ENCODE measurements at regions not wholly inside any gene's neighbourhood (a gene's known extent, or its start where the extent isn't known, plus 50 kb on each side); places are given as distances from the start of the nearest gene placed in this dataset.

DNA sequence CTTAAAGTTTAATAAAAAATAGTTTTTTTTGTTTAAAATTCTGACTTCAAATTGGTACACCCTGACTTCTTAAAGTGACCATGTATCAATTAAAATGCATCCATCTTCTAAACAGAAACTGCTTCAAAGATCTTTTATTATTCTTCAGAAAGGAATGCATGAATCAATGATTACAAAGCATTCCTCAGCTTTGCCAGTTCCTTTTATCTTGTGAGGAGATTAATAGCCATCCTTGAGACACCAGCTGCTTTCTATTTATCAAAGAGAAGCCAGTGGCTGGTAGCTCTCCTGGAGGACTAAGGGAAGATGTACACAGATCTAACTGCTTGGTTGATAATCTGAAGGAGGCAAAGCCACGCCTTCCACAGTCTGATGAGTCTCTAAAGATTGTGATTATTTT lies 2222.5 kb downstream of the LRRC4C start:
- Histone ChIP-seq H3K14ac (ENCODE audit: insufficient read depth, low read length) (no peak overlapping the region), H2BK5ac (ENCODE audit: insufficient read length, low read length) (no peak overlapping the region), H2AFZ (ENCODE audit: low read length) (no peak overlapping the region), H3K18ac (ENCODE audit: insufficient read length, low read depth, low read length) (no peak overlapping the region), H3K23me2 (ENCODE audit: insufficient read length, low read depth, low read length, poor library complexity, severe bottlenecking) (no peaks in the 10 kb centered on the region), H3K27me3 (ENCODE audit: insufficient read depth, low read length) (no peaks in the 10 kb centered on the region), H2BK15ac (ENCODE audit: low read depth, low read length) (no peak overlapping the region), H2BK12ac (ENCODE audit: insufficient read length, low read depth, low read length) (no peak overlapping the region), H3K4me1 (ENCODE audit: insufficient read depth, low read length) (no peaks in the 10 kb centered on the region), H4K5ac (ENCODE audit: insufficient read length, low read depth, low read length) (no peak overlapping the region), H3K27ac (ENCODE audit: insufficient read length, low read depth, low read length) (no peak overlapping the region), H3K79me1 (ENCODE audit: insufficient read depth, low read depth, low read length, poor library complexity, severe bottlenecking) (no peaks in the 10 kb centered on the region), H3K56ac (ENCODE audit: insufficient read length, low read depth, low read length) (no peak overlapping the region), H3K4me2 (ENCODE audit: insufficient read depth, insufficient read length, low read length) (no peak overlapping the region), H2BK20ac (ENCODE audit: low read depth, low read length, poor library complexity, severe bottlenecking) (no peak overlapping the region), H4K8ac (replicated peaks; ENCODE audit: insufficient read length, low read depth, low read length) (no peak overlapping the region), H3T11ph (ENCODE audit: low read length) (no peak overlapping the region), H4K20me1 (ENCODE audit: control insufficient read depth, insufficient read depth, insufficient read length) (no peaks in the 10 kb centered on the region), H4K91ac (ENCODE audit: insufficient read length, low read depth, low read length) (no peak overlapping the region), H3K9me3 (ENCODE audit: control insufficient read depth, low read depth, low read length) (no peaks in the 10 kb centered on the region), H3K4ac (ENCODE audit: low read depth, low read length) (no peak overlapping the region), H2BK120ac (ENCODE audit: low read depth, low read length, poor library complexity, severe bottlenecking) (no peak overlapping the region), H3K9ac (ENCODE audit: extremely low read depth, insufficient read length, low read length) (no peak overlapping the region), H3K23ac (ENCODE audit: insufficient read length, low read depth, low read length) (no peak overlapping the region), H3K79me2 (ENCODE audit: insufficient read depth, low read length) (no peaks in the 10 kb centered on the region), H2AK5ac (ENCODE audit: insufficient read length, low read length) (no peak overlapping the region)
- no peak for DNase-seq
- WGBS (ENCODE audit: extremely low coverage, insufficient read length, low lambda C conversion rate) = no CpG with 5 or more reads among the region's 1 CpG
- H3K4me3 Mint-ChIP-seq = no peak overlapping the region
- no peaks in the 10 kb centered on the region; the same call in 1 of the 2 replicates for H3K27me3 Mint-ChIP-seq (ENCODE audit: low read depth)
- no peak for TF ChIP-seq CTCF (conservative IDR thresholded peaks at IDR 0.05)
- peaks cover 0 to 5% of the 10 kb centered on the region in 2 experiments; a peak in 3 of 5 replicates for H3K9me3 Mint-ChIP-seq
- H3K27ac Mint-ChIP-seq = no peak overlapping the region
- no peaks in the 10 kb centered on the region for H3K4me1 Mint-ChIP-seq
- no peaks in the 10 kb centered on the region; a peak in 1 of 7 replicates for H3K36me3 Mint-ChIP-seq (ENCODE audit: insufficient read depth in 1 of 3, low read depth in 3 of 3)
